GM12878 (cell line): ENCODE measurements at regions not wholly inside any gene's neighbourhood (a gene's known extent, or its start where the extent isn't known, plus 50 kb on each side); places are given as distances from the start of the nearest gene placed in this dataset.

Source experiments
- ATAC-seq: fragments of 200-7000 bp; cut with Tn5 transposase; 3 replicates; pipeline ENCODE4 v1.9.1; 2020; ENCODE audit warnings: mild to moderate bottlenecking, moderate library complexity
- BruUV-seq: library from RNA; stranded (reverse); fragments of 400-500 nt; replicated peaks from 2 replicates; lab custom pipeline; 2021; lab: Mats Ljungman, UMichigan
- CTCF ChIA-PET: fragments of 300-600 bp; sonication (Branson Sonifier 250); formaldehyde crosslinking; extraction: SDS; loops from one replicate; lab custom pipeline; 2021; ENCODE audit warnings: inconsistent platforms; lab: Yijun Ruan, JAX
- POLR2A ChIA-PET: fragments of 350-600 bp; formaldehyde crosslinking; extraction: SDS; loops from one replicate; lab custom pipeline; 2021; ENCODE audit warnings: inconsistent platforms; lab: Charles Lee
- RAD21 ChIA-PET: fragments of 300-600 bp; sonication (Branson Sonifier 250); formaldehyde crosslinking; loops from one replicate; lab custom pipeline; 2023; ENCODE audit warnings: antibody characterized with exemption; ENCODE audit not compliant: unreplicated experiment; lab: Charles Lee
- SMC1A ChIA-PET: fragments of 300-600 bp; sonication (Branson Sonifier 250); formaldehyde crosslinking; loops from one replicate; lab custom pipeline; 2023; ENCODE audit not compliant: unreplicated experiment, uncharacterized antibody; lab: Charles Lee
- DNase-seq: peaks from one replicate; pipeline ENCODE4 v3.0.0-alpha.2; 2011; ENCODE audit warnings: low read depth, low spot score
- FAIRE-seq: peaks from 3 replicates; lab custom pipeline; 2011; peaks lifted over from hg19 to GRCh38; lab: Jason Lieb, UNC
- H2AFZ ChIP-seq: 2 replicates; pipeline ENCODE4 v1.6.0; 2011; ENCODE audit warnings: low read depth, low read length, control low read depth; ENCODE audit not compliant: control insufficient read depth
- H3K27ac ChIP-seq: 2 replicates; pipeline ENCODE4 v1.5.1; 2011; ENCODE audit warnings: control low read depth; ENCODE audit not compliant: control insufficient read depth, insufficient read depth
- H3K27me3 ChIP-seq, 2 experiments: replicated peaks in 1 of 2; 2 replicates each; pipeline versions ENCODE4 v1.6.0 to v1.6.1; 2011; ENCODE audit warnings: low read length in 1 of 2; ENCODE audit not compliant: control insufficient read depth in 2 of 2, insufficient read depth in 2 of 2
- H3K36me3 ChIP-seq, 2 experiments: 2 replicates each; pipeline ENCODE4 v1.5.1; 2011; ENCODE audit warnings: low read length in 1 of 2; ENCODE audit not compliant: control insufficient read depth in 2 of 2, insufficient read depth in 2 of 2
- H3K4me1 ChIP-seq: 2 replicates; pipeline ENCODE4 v1.6.1; 2011; ENCODE audit warnings: mild to moderate bottlenecking, low read length, moderate library complexity, mixed read lengths; ENCODE audit not compliant: control insufficient read depth, insufficient read depth
- H3K4me2 ChIP-seq: 2 replicates; pipeline ENCODE4 v1.6.0; 2011; ENCODE audit warnings: control low read depth; ENCODE audit not compliant: control insufficient read depth, insufficient read depth
- H3K4me3 ChIP-seq: fragments of 200-600 bp; sonication (generic); 2 replicates; pipeline ENCODE4 v1.5.1; 2016
- H3K79me2 ChIP-seq: 2 replicates; pipeline ENCODE4 v1.6.0; 2011; ENCODE audit warnings: low read length; ENCODE audit not compliant: control insufficient read depth, insufficient read depth
- H3K9ac ChIP-seq: 2 replicates; pipeline ENCODE4 v1.8.0; 2011; ENCODE audit warnings: low read length, control low read depth, mixed read lengths; ENCODE audit not compliant: control insufficient read depth, insufficient read depth
- H3K9me3 ChIP-seq: replicated peaks from 3 replicates; pipeline ENCODE4 v1.5.1; 2011; ENCODE audit warnings: mild to moderate bottlenecking, low read length; ENCODE audit not compliant: control insufficient read depth, insufficient read depth
- H4K20me1 ChIP-seq: 2 replicates; pipeline ENCODE4 v1.6.0; 2011; ENCODE audit not compliant: control insufficient read depth, insufficient read depth
- BCLAF1 ChIP-seq: fragments of 450-650 bp; IDR thresholded peaks from 2 replicates; pipeline ENCODE4 v1.6.1; 2017; ENCODE audit warnings: antibody characterized with exemption, mild to moderate bottlenecking, moderate library complexity
- CBX3 ChIP-seq: fragments of 200-600 bp; sonication (generic); IDR thresholded peaks from 2 replicates; pipeline ENCODE4 v1.6.1; 2016; ENCODE audit warnings: low read depth, borderline replicate concordance
- CTCF ChIP-seq, 3 experiments: IDR thresholded peaks in 2 of 3; conservative IDR thresholded peaks in 1 of 3; 2 replicates each; pipeline ENCODE4 v1.5.1; 2011; ENCODE audit warnings: low read depth in 3 of 3, low read length in 3 of 3, mild to moderate bottlenecking in 3 of 3, control low read depth in 2 of 3, moderate library complexity in 2 of 3, inconsistent platforms in 1 of 3, mixed read lengths in 1 of 3; ENCODE audit not compliant: control insufficient read depth in 2 of 3, insufficient read depth in 1 of 3; ENCODE audit errors: extremely low read depth in 1 of 3
- IKZF1 ChIP-seq: fragments of 450-650 bp; conservative IDR thresholded peaks from 2 replicates; pipeline ENCODE4 v1.6.1; 2017; ENCODE audit warnings: antibody characterized with exemption, mild to moderate bottlenecking
- IRF5 ChIP-seq: fragments of 450-650 bp; IDR thresholded peaks from 2 replicates; pipeline ENCODE4 v1.6.1; 2017; ENCODE audit warnings: borderline replicate concordance
- MTA3 ChIP-seq: IDR thresholded peaks from 2 replicates; pipeline ENCODE4 v1.6.1; 2012; ENCODE audit warnings: low read length, inconsistent platforms, borderline replicate concordance
- NFIC ChIP-seq: IDR thresholded peaks from 2 replicates; pipeline ENCODE4 v1.6.1; 2012; ENCODE audit warnings: low read depth, mild to moderate bottlenecking, inconsistent platforms, low read length, moderate library complexity
- NR2F1 ChIP-seq: fragments of 450-650 bp; conservative IDR thresholded peaks from 2 replicates; pipeline ENCODE4 v1.6.1; 2017; ENCODE audit warnings: mild to moderate bottlenecking
- POLR2AphosphoS2 ChIP-seq: IDR thresholded peaks from 2 replicates; pipeline ENCODE4 v1.6.1; 2011; ENCODE audit warnings: low read depth, mild to moderate bottlenecking, low read length, improper control_type of control experiment, moderate library complexity
- RFX5 ChIP-seq: IDR thresholded peaks from 2 replicates; pipeline ENCODE4 v1.6.1; 2011; ENCODE audit warnings: low read depth, low read length, improper control_type of control experiment
- SIN3A ChIP-seq: IDR thresholded peaks from 2 replicates; pipeline ENCODE4 v1.6.1; 2012; ENCODE audit warnings: low read depth, low read length, improper control_type of control experiment
- ZNF274 ChIP-seq: IDR thresholded peaks from one replicate; pipeline ENCODE4 v1.8.0; 2011; ENCODE audit not compliant: insufficient read length, insufficient read depth
- ZZZ3 ChIP-seq: IDR thresholded peaks from 2 replicates; pipeline ENCODE4 v1.6.1; 2011; ENCODE audit warnings: low read depth; ENCODE audit not compliant: control insufficient read depth, insufficient read length
- WGBS: methylation state at CpG from one replicate; pipeline ENCODE4 v1.1.6; 2016; ENCODE audit warnings: low lambda C conversion rate; ENCODE audit not compliant: insufficient replicate concordance, insufficient coverage; ENCODE audit errors: missing lambda C conversion rate; 5-methylcytosine and 5-hydroxymethylcytosine counted together
- in situ Hi-C: fragments of 300-500 bp; cut with MboI; formaldehyde crosslinking; loops from 9 replicates; pipeline ENCODE4 v1.14.3; 2018; ENCODE audit warnings: mixed read lengths
- intact Hi-C: fragments of 100-400 bp; cut with micrococcal nuclease; formaldehyde crosslinking; loops from one replicate; pipeline ENCODE4 v1.14.2; 2022; ENCODE audit not compliant: unreplicated experiment

- H3K4me1 ChIP-seq: no peaks in the 10 kb centered on the region
- POLR2A ChIA-PET: no interaction called here
- intact Hi-C loops: no loop called here
- H3K9ac ChIP-seq: no peak overlapping the region
- no TSS peak for BruUV-seq
- no peaks in the 10 kb centered on the region for H3K79me2 ChIP-seq
- no peak overlapping the region for H2AFZ ChIP-seq
- CTCF ChIA-PET: no interaction called here
- H3K4me3 ChIP-seq: no peak overlapping the region
- H3K27me3 ChIP-seq: no peaks in the 10 kb centered on the region
- no peak overlapping the region for H3K27ac ChIP-seq
- FAIRE-seq: no peak
- RAD21 ChIA-PET: no interaction called here
- DNase-seq: no peak
- SMC1A ChIA-PET: interaction anchor here (1.4 kb wide), 1 partner anchor 11 kb away, joined by 3 read pairs; no protein-coding TSS in a partner anchor
- no peaks in the 10 kb centered on the region for H3K36me3 ChIP-seq
- in situ Hi-C loops: no loop called here
- no peak overlapping the region for H3K4me2 ChIP-seq
- no peaks in the 10 kb centered on the region; the same call in 2 of the 3 replicates for H3K9me3 ChIP-seq
- no peaks in the 10 kb centered on the region for H4K20me1 ChIP-seq
- ATAC-seq: no peak
- TF ChIP-seq BCLAF1 (no peak), ZNF274 (no peak)
- TF ChIP-seq, all 136 proteins: peak for 0
Measured at GRCh38 chr5:18329328-18329727, 695.1 kb downstream of the TAF11L14 start.

GRCh38 chr5:18333841-18334240 lies 699.6 kb downstream of the TAF11L14 start:
- CTCF ChIA-PET: no interaction called here
- Histone ChIP-seq H2AFZ (no peak overlapping the region), H3K4me1 (no peaks in the 10 kb centered on the region), H3K9me3 (no peaks in the 10 kb centered on the region), H4K20me1 (no peaks in the 10 kb centered on the region), H3K27me3 (no peaks in the 10 kb centered on the region), H3K36me3 (no peaks in the 10 kb centered on the region), H3K4me3 (no peak overlapping the region), H3K9ac (no peak overlapping the region), H3K79me2 (no peaks in the 10 kb centered on the region), H3K27ac (no peak overlapping the region), H3K4me2 (no peak overlapping the region)
- RAD21 ChIA-PET: no interaction called here
- intact Hi-C loops: no loop called here
- in situ Hi-C loops: no loop called here
- FAIRE-seq (no peak), DNase-seq (no peak), ATAC-seq (no peak)
- POLR2A ChIA-PET: no interaction called here
- 0% methylated on average over 1 of the region's 1 CpG for WGBS
- BruUV-seq: no TSS peak
- SMC1A ChIA-PET: no interaction called here
- TF ChIP-seq MTA3: no peak
- no peak for TF ChIP-seq NR2F1
- no peak for TF ChIP-seq SIN3A
- TF ChIP-seq ZZZ3: no peak
- TF ChIP-seq RFX5: no peak
- no peak for TF ChIP-seq CBX3
- no peak for TF ChIP-seq CTCF (IDR thresholded peaks at IDR 0.05 in 2 of 3, conservative IDR thresholded peaks at IDR 0.05 in 1 of 3; ENCODE audit: control insufficient read depth in 2 of 3, extremely low read depth in 1 of 3, insufficient read depth in 1 of 3, low read depth in 3 of 3, low read length in 3 of 3)
- TF ChIP-seq POLR2AphosphoS2: no peak
- no peak for TF ChIP-seq IRF5
- no peak for TF ChIP-seq NFIC
- TF ChIP-seq IKZF1: no peak
